GM21515 (cell line): ENCODE measurements at regions not wholly inside any gene's neighbourhood (a gene's known extent, or its start where the extent isn't known, plus 50 kb on each side); places are given as distances from the start of the nearest gene placed in this dataset.
"Not testable (repeated sequence)": the region's sequence is repeated elsewhere in the genome, so short reads cannot be mapped to it uniquely, and the experiment has no call there.

Source experiments
- ATAC-seq: cut with Tn5 transposase; IDR thresholded peaks from one replicate; pipeline ENCODE4 v1.9.1; 2021; ENCODE audit not compliant: unreplicated experiment

DNA sequence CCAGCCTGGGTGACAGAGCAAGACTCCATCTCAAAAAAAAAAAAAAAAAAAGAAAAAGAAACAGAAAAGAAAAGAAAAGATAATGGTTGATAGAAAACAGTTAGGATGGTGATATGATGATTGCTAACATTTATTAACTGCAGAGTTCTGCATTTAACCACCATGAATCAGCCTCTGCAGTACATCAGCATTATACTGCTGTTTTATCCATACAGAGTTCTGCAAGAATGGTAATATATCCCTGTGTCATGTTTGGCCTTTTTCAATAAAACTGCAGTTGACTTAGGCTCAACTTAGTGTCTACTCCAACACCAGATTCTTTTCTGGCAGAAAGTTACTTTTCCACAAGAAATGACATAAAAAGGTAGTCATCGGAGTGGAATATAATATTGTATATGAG, 62.6 kb downstream of the DUSP6 start:
- ATAC-seq, result no peak

DNA sequence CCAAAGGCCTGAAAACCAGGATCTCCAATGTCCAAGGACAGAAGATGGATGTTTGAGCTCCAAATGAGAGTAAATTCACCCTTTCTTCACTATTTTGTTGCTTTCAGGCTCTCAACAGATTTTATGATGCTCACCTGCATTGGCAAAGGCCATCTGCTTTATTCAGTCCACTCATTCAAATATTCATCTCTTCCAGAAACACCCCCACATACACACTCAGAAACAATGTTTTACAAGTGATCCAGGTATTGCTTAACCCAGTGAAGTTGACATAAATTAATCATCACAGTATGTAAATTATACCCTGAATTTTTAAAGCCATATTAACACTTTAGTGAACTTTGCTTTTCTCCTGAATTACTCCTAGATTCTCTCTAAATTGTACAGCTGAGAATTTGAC, 63.3 kb downstream of the DUSP6 start:
- no peak for ATAC-seq

DNA sequence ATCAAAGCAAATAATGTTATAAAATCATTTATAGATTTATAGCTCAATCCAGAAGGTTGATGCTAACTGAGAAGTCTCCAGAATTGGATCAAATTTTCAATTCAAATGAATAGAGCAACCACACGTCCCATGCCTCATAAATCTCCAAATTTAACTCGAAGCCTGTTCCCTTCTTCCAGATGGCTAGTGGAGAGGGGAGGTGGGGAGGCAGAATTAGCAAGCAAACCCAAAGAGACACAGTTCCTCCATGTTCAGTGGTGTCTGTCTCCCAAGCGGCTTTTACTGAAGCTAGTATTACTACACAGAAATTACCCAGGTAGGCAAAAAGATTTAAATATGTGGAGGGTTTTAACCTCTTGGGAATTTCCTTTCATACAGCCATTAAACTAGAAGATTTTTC, 65.8 kb downstream of the DUSP6 start:
- no peak for ATAC-seq

DNA sequence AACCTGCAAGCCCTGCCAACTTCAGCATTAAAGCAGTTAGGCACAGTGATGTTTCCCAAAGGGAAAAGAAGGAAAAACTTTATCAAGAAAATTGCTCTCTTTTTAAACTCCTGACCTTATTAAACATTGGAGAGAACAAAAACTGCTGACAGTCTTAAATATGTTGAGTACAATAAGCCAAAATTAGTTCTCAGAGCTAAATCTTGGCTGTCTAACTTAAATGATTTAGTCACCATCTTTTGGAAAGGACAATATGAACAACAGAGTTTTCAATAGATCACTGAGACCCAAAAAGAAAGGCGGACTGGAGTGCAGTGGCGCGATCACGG, 70.8 kb downstream of the DUSP6 start:
- no peak for ATAC-seq

DNA sequence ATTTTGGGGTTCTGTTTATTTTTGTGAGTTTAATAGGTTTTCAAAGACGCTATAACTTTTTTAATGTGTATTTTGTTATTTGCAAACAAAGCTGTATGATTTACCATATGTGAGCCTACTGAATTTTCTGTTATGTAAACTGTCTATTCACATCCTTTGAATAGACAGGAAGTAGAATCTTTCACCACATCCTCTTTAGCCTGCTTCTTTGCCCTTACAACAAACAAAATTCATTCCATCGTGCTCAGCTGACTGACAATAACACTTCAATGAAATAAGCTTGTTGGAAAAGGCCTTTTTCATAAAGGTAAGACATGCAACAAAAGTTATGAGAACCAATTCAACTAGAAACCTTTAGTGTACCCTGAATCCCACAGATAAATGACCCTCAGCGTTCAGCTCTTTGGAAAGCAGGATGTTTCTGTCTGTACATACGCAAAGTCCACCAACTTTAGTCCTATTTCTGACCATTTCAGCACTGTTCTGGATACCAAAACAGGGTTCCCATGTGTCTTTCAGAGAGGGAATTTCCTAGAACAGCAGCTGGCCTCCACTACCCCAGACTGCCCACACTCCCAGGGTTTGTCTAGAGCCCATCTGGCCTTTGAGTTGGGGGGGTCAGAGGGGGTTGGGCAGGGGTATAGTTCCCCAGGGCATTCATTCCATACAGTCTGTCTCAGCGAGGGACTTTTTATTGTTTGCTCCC, 71.3 kb downstream of the DUSP6 start:
- no peak for ATAC-seq

DNA sequence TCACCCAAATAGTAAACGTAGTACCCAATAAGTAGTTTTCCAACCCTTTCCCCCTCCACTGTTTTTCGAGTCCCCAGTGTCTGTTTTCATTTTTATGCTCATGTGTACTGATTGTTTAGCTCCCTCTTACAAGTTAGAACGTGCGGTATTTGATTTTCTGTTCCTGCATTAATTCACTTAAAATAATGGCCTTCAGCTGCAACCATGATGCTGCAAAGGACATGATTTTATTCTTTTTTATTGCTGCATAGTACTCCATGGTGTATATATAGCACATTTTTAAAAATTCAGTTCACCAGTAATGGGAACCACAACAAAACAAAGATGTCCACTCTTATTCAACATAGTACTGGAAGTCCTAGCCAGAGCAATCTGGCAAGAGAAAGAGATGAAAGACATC, 72.8 kb downstream of the DUSP6 start:
- ATAC-seq, result no peak

DNA sequence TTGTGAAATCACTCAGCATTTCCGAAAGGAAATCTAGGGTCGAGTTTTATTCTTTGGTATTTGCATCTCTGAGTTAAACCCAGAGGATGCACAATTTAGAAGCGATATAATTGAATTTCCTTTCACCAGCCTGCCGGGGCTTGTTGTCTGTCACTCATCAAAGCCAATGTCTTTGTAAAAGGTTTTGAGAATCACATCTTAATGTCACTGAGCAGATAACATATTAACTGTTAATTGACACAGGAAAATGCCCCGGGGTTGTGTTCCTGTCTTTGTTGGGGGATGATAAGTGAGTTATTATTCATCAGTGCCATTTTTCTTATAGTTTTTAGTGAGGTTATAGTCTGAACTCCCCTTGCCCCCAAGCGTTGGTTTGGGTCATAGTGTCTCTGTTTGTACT, 73.4 kb downstream of the DUSP6 start:
- ATAC-seq, result no peak

DNA sequence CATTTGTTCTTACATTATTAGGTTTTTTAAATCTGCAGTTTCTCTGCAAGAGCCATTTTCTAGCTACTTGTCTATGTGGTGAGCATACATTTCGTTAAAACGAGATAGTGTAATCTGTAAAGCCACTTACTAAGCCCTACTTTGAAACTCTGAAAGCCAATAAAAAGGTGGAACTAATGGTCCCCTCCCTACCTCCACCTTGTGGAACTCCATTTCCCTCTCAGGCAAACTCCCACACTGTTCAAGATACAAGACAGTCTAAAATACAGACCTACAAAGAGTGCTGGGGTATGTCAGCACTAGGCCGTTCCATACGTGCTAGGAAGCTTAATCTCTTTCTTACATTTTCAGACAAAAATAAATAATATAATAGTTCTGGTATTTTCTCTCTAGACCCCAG, 74.1 kb downstream of the DUSP6 start:
- ATAC-seq, result no peak

DNA sequence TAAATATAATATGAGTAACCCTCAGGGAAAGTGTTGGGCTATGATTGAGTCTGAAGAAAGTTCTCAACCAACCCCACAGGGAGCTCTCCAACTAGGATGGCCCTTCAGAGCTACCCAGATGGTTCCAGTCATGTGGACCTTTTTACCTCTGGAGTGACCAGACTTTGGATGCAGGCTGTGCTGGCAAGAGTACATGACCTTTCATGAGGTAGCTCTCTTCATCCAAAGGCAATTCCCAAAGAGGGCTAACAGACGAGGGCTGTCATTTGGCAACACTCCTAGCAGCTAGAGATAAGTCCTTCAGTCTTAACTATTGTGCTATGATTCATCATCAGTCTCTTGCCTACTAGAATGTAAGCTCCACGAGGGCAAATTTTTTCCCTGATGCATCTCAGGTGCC, 75.4 kb downstream of the DUSP6 start:
- no peak for ATAC-seq

DNA sequence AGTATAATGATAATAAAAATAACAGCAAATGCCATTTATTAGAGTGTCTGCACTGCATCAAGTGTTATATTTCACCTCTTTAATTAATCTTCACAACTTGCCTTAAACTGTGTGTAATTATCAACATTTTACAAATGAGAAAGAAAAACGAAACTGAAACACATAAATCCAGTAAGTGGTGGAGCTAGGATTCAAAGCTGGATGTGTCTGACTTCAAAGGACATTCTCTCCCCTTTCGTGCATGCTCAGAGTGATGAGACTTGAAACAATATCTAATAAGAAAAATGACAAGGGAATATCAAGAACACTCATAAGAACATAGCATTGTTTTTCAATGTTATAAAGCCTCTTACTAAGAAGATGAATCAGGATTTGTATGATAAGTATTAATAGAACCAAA, 78.8 kb downstream of the DUSP6 start:
- no peak for ATAC-seq

DNA sequence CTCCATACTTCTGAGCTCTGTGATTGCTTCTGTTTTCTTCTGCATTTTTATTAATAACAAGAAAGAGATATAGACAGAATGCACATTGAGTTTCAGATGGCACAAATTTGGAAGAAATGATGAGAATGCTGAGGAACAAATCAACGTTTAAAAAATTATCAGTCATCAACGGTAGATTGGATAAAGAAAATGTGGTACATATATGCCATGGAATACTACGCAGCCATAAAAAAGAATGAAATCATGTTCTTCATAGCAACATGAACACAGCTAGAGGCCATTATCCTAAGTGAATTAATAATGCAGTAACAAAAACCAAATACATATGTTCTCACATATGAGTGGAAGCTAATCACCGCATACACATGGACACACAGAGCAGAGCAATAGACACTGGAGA, 81.8 kb downstream of the DUSP6 start:
- no peak for ATAC-seq

DNA sequence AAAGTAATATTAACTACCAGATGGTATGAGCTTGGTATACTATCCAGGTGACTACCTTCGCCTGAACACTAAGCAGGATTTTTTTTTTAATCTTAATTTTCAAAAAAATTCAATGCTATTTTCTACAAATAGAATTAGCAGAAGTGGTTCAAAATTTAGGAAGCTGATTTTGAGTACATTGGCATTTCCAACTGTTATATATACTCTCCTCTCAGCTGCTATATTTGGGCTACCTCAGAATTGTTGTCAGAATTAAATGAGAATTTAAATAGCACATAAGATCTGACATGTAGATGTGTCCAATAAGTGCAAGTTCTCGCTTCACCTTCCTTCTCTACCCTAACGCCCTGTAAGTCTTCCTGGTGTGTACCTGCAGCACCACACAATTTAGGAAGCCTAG, 83.1 kb downstream of the DUSP6 start:
- ATAC-seq, result no peak

DNA sequence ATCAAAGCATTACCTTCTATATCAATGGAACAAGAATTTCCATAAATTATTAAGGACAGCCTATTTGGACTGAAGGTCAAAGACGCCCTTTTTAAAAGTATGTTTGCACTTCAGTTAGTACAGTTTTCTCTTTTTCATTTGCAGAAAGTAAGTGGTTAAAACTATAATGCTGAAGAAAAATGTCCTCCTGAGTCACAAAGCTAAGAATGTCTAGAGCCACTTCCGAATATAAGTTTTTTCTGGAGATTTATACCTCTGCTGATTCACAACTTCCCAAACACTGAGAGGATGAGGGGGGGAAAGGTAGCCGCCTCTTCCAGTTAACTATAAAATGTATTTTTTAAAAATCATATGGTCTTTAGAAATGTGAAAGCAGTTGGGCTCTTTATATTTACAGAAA, 84.9 kb downstream of the DUSP6 start:
- ATAC-seq, result no peak

DNA sequence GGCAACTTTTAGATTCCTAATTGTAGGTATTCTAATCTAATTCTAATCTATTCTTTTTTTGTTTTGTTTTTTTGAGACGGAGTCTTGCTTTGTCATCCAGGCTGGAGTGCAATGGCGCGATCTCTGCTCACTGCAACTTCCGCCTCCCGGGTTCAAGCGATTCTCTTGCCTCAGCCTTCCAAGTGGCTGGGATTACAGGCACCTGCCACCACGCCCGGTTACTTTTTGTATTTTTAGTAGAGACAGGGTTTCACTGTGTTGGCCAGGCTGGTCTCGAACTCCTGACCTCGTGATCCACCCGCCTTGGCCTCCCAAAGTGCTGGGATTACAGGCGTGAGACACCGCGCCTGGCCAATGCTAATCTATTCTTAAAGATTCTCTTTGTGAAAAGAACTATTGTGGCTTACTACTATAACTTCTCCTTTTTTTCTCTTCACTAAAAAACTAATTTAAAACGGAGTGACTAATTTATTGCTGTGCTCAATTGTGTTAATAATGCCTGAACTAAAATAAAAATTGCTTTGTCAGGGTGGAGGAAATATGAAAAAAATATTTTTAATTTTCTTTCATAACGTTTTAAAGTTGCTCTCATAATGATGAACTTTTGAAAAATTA, 85.6 kb downstream of the DUSP6 start:
- not testable (repeated sequence) for ATAC-seq

DNA sequence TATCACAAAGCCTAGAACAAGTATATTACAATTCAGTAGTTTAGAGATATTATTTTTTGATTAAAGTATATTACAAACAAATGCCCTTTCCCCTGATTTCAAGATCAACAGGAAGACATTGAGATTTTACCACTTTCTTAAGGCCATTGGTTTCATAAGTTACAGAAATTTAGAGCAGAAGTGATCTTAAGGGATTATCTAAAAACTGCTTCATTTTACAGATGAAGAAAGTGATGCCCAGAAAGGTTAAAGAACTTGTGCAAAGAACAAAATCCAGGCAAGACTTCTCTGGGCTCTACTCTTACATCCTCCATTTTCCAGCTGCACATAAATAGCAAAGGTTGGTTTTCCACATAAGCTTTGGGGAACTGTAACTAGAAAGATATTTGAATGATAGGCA, 87.5 kb downstream of the DUSP6 start:
- ATAC-seq, result no peak

DNA sequence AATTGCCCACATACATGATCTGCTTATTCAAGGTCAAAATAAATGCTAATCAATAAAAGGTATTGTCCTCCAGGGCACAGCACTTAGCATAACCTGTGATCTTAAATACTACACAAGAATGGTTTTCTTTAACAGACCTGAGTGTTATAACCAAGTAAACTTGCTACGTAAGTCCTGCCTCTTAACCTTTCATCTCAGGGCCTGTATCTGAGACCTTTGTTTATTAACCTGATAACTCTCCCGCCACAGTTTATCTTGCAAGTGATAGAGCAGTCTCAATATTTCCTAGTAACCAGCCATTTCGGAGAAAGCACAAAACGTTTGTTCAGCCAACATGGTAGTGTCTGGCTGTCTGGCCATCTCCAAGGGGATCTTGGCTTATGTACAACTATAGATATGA, 88.4 kb downstream of the DUSP6 start:
- no peak for ATAC-seq

DNA sequence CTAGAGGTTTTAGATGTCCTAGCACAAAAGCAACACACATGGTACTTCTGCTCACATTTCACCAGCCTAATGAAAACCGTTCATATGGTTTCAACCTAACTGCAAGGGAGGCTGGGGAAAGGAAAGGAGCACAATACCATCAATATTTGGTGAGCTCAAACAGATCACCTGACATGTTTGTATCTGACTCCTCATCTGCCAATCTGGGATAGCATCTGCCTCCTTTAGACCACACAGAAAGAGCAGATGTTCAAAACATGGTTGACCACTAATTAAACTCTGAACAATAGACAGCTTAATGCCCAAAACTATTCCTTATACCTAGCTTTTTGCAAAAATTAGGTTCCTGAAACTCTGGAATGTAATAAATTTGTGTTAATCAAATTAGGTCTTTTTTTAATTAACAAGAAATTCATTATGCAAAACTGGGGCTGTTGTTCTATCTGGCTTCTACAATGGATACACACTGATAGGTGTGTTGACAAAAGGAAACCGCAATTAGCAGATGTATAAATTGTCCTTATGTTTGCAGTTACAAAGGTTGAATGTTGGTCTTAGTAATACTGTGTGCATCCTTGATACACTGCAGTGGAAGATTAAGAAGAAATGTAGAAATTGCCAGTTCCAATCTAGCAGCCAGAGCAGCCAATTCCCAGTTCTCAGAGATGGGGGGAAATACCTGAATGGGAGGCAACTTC, 89.3 kb downstream of the DUSP6 start:
- no peak for ATAC-seq

DNA sequence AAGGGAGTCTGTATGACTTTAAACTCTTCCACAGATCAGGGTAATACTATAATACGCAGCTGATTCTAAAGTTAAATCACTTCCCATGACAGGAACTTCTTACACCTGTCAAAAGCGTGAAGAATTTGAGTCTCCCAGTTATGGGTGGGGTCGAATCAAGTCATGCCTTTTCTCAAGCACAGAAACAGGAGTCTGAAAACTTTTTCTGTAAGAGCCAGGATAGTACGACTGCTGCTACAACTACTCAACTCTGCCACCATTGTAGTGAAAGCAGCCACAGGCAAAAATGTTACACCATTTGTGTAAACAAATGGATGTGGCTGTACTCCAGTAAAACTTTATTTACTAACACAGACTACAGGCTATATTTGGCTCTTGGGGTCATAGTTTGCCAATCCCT, 90.3 kb downstream of the DUSP6 start:
- no peak for ATAC-seq

DNA sequence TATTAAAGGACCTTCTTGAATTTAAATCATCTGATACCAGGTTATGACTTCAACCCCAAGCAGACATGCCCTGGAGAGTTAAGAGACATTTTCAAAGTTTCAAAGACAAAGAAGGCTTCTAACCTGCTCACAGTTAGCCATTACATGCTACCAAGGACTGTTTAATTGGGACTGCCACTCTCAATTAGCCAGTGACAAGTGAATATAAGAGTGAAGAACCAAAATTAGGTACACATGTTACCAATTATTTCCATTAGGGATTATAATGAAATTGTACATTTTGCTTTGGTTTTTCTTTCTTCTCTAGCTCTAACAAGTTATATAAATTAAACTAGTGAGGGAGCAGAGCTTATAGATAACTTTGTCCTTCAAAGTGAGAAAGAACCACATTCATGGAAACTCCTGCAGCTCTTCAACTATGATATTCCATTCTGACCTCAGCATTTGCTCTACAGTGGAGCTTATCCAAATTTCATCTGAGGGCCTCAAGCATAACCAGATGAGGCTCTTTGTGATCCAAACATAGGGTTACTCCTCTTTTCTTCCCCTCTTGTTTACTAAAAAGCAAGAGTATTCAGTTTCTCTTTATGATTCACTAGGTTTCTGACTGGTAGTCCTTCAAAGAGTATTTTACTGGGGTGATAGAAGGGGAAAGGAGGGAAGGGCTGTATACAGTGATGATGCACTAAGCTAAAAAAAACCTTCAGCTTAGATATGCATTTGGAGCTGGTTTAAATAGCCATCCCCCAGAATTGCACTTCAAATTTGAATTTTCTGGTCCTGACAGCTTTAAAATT, 91.3 kb downstream of the DUSP6 start:
- ATAC-seq, result no peak

DNA sequence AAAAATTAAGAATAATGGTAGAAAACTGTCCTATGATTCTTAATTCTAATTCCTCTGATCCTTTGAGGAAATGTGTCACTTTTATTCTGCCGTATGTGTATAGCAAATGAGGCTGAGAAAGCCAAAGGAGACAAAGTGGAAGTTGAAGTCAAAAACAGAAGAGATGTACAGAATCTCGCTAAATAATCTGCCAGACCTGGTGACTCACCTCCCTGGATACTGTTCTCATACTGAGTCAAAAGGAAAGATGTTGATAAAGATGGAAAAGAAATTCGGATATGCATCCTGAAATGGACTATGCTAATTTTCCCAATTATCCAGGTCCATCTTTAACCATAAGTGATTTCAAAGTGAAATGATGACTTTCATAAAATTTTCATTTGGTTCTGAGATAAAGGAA, 92.5 kb downstream of the DUSP6 start:
- ATAC-seq, result no peak

DNA sequence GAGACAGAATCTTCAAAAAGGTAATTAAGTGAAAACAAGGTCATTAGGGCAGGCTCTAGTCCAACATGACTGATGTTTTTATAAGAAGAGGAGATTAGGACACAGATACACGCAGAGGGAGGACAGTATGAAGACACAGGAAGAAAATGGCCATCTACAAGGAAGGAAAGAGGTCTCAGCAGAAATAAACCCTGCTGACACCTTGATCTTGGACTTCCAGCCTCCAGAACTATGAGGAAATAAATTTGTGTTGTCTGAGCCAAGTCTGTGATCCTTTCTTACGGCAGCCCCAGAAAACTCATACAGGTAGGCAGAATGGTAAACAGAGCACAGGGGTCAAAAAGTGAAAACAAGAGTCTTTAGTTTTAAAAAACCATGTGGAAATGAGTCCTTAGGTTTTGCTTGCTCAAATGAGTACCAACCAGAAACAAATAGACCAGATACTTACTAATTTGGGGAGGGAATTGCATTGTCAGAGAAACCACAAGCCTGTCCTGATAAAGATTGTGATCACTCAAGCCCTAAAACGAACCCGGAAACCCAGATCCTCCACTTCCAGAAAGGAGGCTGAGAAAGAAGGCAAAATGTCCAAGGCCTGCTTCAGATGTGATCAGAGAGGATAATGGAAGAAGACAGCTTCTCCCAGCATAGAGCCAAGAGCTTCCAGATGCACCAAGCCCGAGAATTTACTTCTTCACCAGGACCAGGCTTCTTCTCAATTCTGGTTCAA, 93.9 kb downstream of the DUSP6 start:
- ATAC-seq, result no peak
